HCT116 (cell line): ENCODE measurements at regions not wholly inside any gene's neighbourhood (a gene's known extent, or its start where the extent isn't known, plus 50 kb on each side); places are given as distances from the start of the nearest gene placed in this dataset.

ENCODE experiments used
- ATAC-seq: fragments of 200-7000 bp; cut with Tn5 transposase; 2 replicates; pipeline ENCODE4 v1.9.1; 2020; ENCODE audit warnings: mild to moderate bottlenecking, moderate library complexity
- BruUV-seq: library from RNA; stranded (reverse); fragments of 400-500 nt; replicated peaks from 2 replicates; lab custom pipeline; 2021; lab: Mats Ljungman, UMichigan
- CTCF ChIA-PET: fragments of 300-600 bp; sonication (Branson Sonifier 250); formaldehyde crosslinking; loops from one replicate; lab custom pipeline; 2021; ENCODE audit warnings: antibody characterized with exemption; lab: Charles Lee
- POLR2A ChIA-PET: fragments of 300-600, 350-600 bp; sonication (Branson Sonifier 250); formaldehyde crosslinking; loops from one replicate; lab custom pipeline; 2021; ENCODE audit warnings: antibody characterized with exemption; lab: Charles Lee
- RAD21 ChIA-PET, 2 experiments: fragments of 300-600 bp; sonication (Branson Sonifier 250); formaldehyde crosslinking; loops; one replicate each; lab custom pipeline; 2023; ENCODE audit warnings: low total read pairs in 2 of 2; ENCODE audit not compliant: uncharacterized antibody in 2 of 2, unreplicated experiment in 2 of 2, low non-redundant PET in 1 of 2; lab: Charles Lee
- DNase-seq: peaks from one replicate; pipeline ENCODE4 v3.0.0-alpha.2; 2010; ENCODE audit warnings: low read depth, low spot score
- H2AFZ ChIP-seq: fragments of 200-600 bp; shearing (Covaris generic), sonication (generic); 2 replicates; pipeline ENCODE4 v1.6.1; 2017; ENCODE audit warnings: low read depth, mixed run types, mixed read lengths, antibody characterized with exemption, low read length; ENCODE audit not compliant: poor library complexity, severe bottlenecking
- H3K27ac ChIP-seq: 2 replicates; pipeline ENCODE4 v1.5.1; 2012; ENCODE audit warnings: low read depth, low read length
- H3K27me3 ChIP-seq: fragments of 200-600 bp; sonication (generic); 2 replicates; pipeline ENCODE4 v1.6.1; 2016; ENCODE audit warnings: mixed run types, low read length, mixed read lengths; ENCODE audit not compliant: insufficient read depth
- H3K36me3 ChIP-seq, 2 experiments: fragments of 200-500 bp in 1 of 2; fragments of 200-600 bp in 1 of 2; sonication (Bioruptor generic) in 1 of 2; sonication (generic) in 1 of 2; 2 replicates each; pipeline versions ENCODE4 v1.5.1 to v1.6.1; 2014 to 2016; ENCODE audit warnings: low read length in 2 of 2, inconsistent platforms in 1 of 2, mixed read lengths in 1 of 2, mixed run types in 1 of 2; ENCODE audit not compliant: insufficient read depth in 2 of 2, control insufficient read depth in 1 of 2
- H3K4me1 ChIP-seq, 2 experiments: fragments of 200-600 bp in 1 of 2; sonication (generic) in 1 of 2; 2 replicates each; pipeline versions ENCODE4 v1.5.1 to v1.6.1; 2012 to 2017; ENCODE audit warnings: low read length in 2 of 2, inconsistent platforms in 1 of 2, mild to moderate bottlenecking in 1 of 2, mixed read lengths in 1 of 2, mixed run types in 1 of 2, moderate library complexity in 1 of 2; ENCODE audit not compliant: insufficient read depth in 2 of 2, control insufficient read depth in 1 of 2
- H3K4me2 ChIP-seq: fragments of 200-600 bp; sonication (generic); 2 replicates; pipeline ENCODE4 v1.6.1; 2017; ENCODE audit warnings: mixed run types, low read length, mixed read lengths
- H3K4me3 ChIP-seq, 2 experiments: fragments of 200-600 bp in 1 of 2; sonication (generic) in 1 of 2; replicated peaks in 1 of 2; 2 replicates each; pipeline ENCODE4 v1.5.1; 2011 to 2016; ENCODE audit warnings: low read length in 2 of 2, control low read depth in 1 of 2, low read depth in 1 of 2, mild to moderate bottlenecking in 1 of 2, mixed read lengths in 1 of 2, mixed run types in 1 of 2
- H3K79me2 ChIP-seq: fragments of 200-600 bp; sonication (generic); 2 replicates; pipeline ENCODE4 v1.6.1; 2017; ENCODE audit warnings: mild to moderate bottlenecking, mixed run types, low read length, moderate library complexity, mixed read lengths; ENCODE audit not compliant: insufficient read depth
- H3K9ac ChIP-seq: fragments of 200-600 bp; sonication (generic); 2 replicates; pipeline ENCODE4 v1.6.1; 2016; ENCODE audit warnings: low read length, mixed read lengths
- H3K9me2 ChIP-seq: fragments of 200-600 bp; sonication (generic), shearing (Covaris generic); 2 replicates; pipeline ENCODE4 v1.6.1; 2017; ENCODE audit warnings: mixed run types, mild to moderate bottlenecking, moderate library complexity; ENCODE audit not compliant: insufficient read depth
- H3K9me3 ChIP-seq, 2 experiments: fragments of 200-500 bp in 1 of 2; fragments of 200-600 bp in 1 of 2; sonication (Bioruptor generic) in 1 of 2; sonication (generic) in 1 of 2; 2 replicates each; pipeline ENCODE4 v1.6.1; 2014 to 2017; ENCODE audit warnings: low read length in 2 of 2, mixed read lengths in 2 of 2, inconsistent platforms in 1 of 2, low read depth in 1 of 2, mild to moderate bottlenecking in 1 of 2, mixed run types in 1 of 2, moderate library complexity in 1 of 2; ENCODE audit not compliant: control insufficient read depth in 1 of 2, insufficient read depth in 1 of 2
- H4K20me1 ChIP-seq: fragments of 200-600 bp; sonication (generic), shearing (Covaris generic); 2 replicates; pipeline ENCODE4 v1.6.1; 2017; ENCODE audit warnings: mixed run types, mild to moderate bottlenecking, moderate library complexity; ENCODE audit not compliant: insufficient read depth
- CBX3 ChIP-seq: IDR thresholded peaks from 2 replicates; pipeline ENCODE4 v1.6.1; 2012; ENCODE audit warnings: low read depth
- CTCF ChIP-seq, 3 experiments: fragments of 200-600 bp in 1 of 3; sonication (generic) in 1 of 3; IDR thresholded peaks in 2 of 3; conservative IDR thresholded peaks in 1 of 3; 2 replicates each; pipeline ENCODE4 v1.5.1; 2012 to 2017; ENCODE audit warnings: low read depth in 2 of 3, low read length in 2 of 3, antibody characterized with exemption in 1 of 3, borderline replicate concordance in 1 of 3, control low read depth in 1 of 3, mild to moderate bottlenecking in 1 of 3, mixed read lengths in 1 of 3, mixed run types in 1 of 3, moderate library complexity in 1 of 3; ENCODE audit not compliant: insufficient read depth in 1 of 3
- ELF1 ChIP-seq: IDR thresholded peaks from 2 replicates; pipeline ENCODE4 v1.6.1; 2012; ENCODE audit warnings: low read depth, borderline replicate concordance
- EZH2 ChIP-seq: fragments of 200-600 bp; sonication (generic); IDR thresholded peaks from 2 replicates; pipeline ENCODE4 v1.6.1; 2017; ENCODE audit warnings: antibody characterized with exemption, mixed run types
- FOSL1 ChIP-seq: IDR thresholded peaks from 2 replicates; pipeline ENCODE4 v1.6.1; 2012; ENCODE audit warnings: low read depth
- JUND ChIP-seq: IDR thresholded peaks from 2 replicates; pipeline ENCODE4 v1.6.1; 2012
- POLR2A ChIP-seq: IDR thresholded peaks from 2 replicates; pipeline ENCODE4 v1.7.0; 2011; ENCODE audit warnings: borderline replicate concordance; ENCODE audit not compliant: insufficient read depth, insufficient read length; ENCODE audit errors: extremely low read depth
- POLR2AphosphoS5 ChIP-seq: IDR thresholded peaks from 2 replicates; pipeline ENCODE4 v1.6.1; 2011; ENCODE audit warnings: mild to moderate bottlenecking, low read depth, low read length, moderate library complexity
- RAD21 ChIP-seq: IDR thresholded peaks from 2 replicates; pipeline ENCODE4 v1.6.1; 2012; ENCODE audit warnings: low read depth, mild to moderate bottlenecking
- REST ChIP-seq: IDR thresholded peaks from 2 replicates; pipeline ENCODE4 v1.6.1; 2012; ENCODE audit warnings: low read depth
- SIN3A ChIP-seq: IDR thresholded peaks from 2 replicates; pipeline ENCODE4 v1.6.1; 2012; ENCODE audit warnings: low read depth
- SP1 ChIP-seq: IDR thresholded peaks from 2 replicates; pipeline ENCODE4 v1.6.1; 2012; ENCODE audit warnings: low read depth
- YY1 ChIP-seq: IDR thresholded peaks from 2 replicates; pipeline ENCODE4 v1.6.1; 2011; ENCODE audit warnings: low read length, low read depth, moderate library complexity, mild to moderate bottlenecking; ENCODE audit not compliant: insufficient replicate concordance; ENCODE audit errors: extremely low read depth
- ZBTB33 ChIP-seq: IDR thresholded peaks from 2 replicates; pipeline ENCODE4 v1.6.1; 2011; ENCODE audit warnings: mild to moderate bottlenecking, low read length, moderate library complexity; ENCODE audit not compliant: insufficient replicate concordance; ENCODE audit errors: extremely low read depth
- ZNF274 ChIP-seq: fragments of 200-500 bp; sonication (Bioruptor generic); IDR thresholded peaks from 2 replicates; pipeline ENCODE4 v1.6.1; 2014; ENCODE audit warnings: mild to moderate bottlenecking, low read depth, low read length, inconsistent platforms
- intact Hi-C: fragments of 100-400 bp; cut with micrococcal nuclease; formaldehyde crosslinking; loops from 2 replicates; pipeline ENCODE4 v1.10.0; 2022
- TF ChIP-seq, protein P1 (sequence below): IDR thresholded peaks from 2 replicates; pipeline ENCODE4 v1.6.1; 2012

DNA sequence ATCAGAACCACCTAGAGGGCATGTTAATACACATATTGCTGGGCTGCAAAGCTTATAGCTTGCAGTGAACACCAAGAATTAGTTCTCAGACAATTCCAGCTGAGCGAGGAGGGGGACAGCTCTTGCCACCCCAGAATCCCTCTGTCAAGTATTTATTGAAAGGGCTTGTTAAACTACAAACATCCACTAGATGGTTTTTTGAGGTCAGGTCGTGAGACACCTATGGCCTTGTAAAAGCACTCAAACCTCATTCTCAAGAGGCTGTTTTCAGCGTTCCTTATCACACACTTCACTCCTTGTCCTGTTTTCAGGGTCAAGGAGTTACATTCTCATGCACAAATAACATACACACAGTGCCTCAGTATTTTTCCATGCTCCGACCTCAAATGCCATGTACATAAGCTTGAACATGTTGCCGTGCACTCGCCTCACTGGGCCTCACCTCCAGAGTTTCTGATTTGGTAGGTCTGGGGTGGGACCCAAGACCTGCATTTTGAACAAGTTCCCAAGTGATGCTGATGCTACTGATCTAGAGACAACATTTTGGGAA, 98.8 kb upstream of the PTPRR start:
- ATAC-seq (no peak), DNase-seq (no peak)
- H3K4me2 ChIP-seq: no peak overlapping the region
- no peak overlapping the region for H3K27ac ChIP-seq
- H2AFZ ChIP-seq: no peak overlapping the region
- H3K79me2 ChIP-seq: no peaks in the 10 kb centered on the region
- no peak overlapping the region for H3K4me3 ChIP-seq
- H3K9me2 ChIP-seq: no peaks in the 10 kb centered on the region
- H4K20me1 ChIP-seq: no peaks in the 10 kb centered on the region
- H3K9me3 ChIP-seq: no peaks in the 10 kb centered on the region
- no peaks in the 10 kb centered on the region for H3K36me3 ChIP-seq
- RAD21 ChIA-PET: no interaction called here
- intact Hi-C loops: no loop called here
- POLR2A ChIA-PET: no interaction called here
- no peaks in the 10 kb centered on the region for H3K27me3 ChIP-seq
- no peaks in the 10 kb centered on the region for H3K4me1 ChIP-seq
- TF ChIP-seq POLR2A (no peak), POLR2AphosphoS5 (no peak), RAD21 (no peak), ELF1 (no peak), REST (no peak), ZBTB33 (no peak), YY1 (no peak), CBX3 (no peak), EZH2 (no peak), CTCF (IDR thresholded peaks at IDR 0.05 in 2 of 3, conservative IDR thresholded peaks at IDR 0.05 in 1 of 3; ENCODE audit: borderline replicate concordance in 1 of 3, insufficient read depth in 1 of 3, low read depth in 2 of 3, low read length in 2 of 3) (no peak), JUND (no peak), SP1 (no peak), SIN3A (no peak), ZNF274 (no peak), FOSL1 (no peak)
- TF ChIP-seq, protein P1, sequence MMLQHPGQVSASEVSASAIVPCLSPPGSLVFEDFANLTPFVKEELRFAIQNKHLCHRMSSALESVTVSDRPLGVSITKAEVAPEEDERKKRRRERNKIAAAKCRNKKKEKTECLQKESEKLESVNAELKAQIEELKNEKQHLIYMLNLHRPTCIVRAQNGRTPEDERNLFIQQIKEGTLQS: no peak
- CTCF ChIA-PET: interaction anchor here (1.3 kb wide), 1 partner anchor 728 kb away, joined by 4 read pairs; no protein-coding TSS in a partner anchor
- BruUV-seq: no TSS peak
- no peak overlapping the region for H3K9ac ChIP-seq
